ENCODE measurements at regions not wholly inside any gene's neighbourhood (a gene's known extent, or its start where the extent isn't known, plus 50 kb on each side); places are given as distances from the start of the nearest gene placed in this dataset.

GRCh38 chr2:122471753-122472152, 716.3 kb downstream of the TSN start:
- Histone ChIP-seq H3K9ac (no peak overlapping the region), H3K9me2 (ENCODE audit: insufficient read depth) (no peaks in the 10 kb centered on the region), H3F3A (ENCODE audit: insufficient read depth) (no peaks in the 10 kb centered on the region), H2AFZ (no peak overlapping the region), H4K20me1 (ENCODE audit: insufficient read depth) (no peaks in the 10 kb centered on the region), H3K4me3 (no peak overlapping the region), H3K27me3 (replicated peaks; ENCODE audit: insufficient read depth) (no peaks in the 10 kb centered on the region), H3K9me3 (ENCODE audit: low read depth) (no peaks in the 10 kb centered on the region), H3K79me2 (ENCODE audit: insufficient read depth) (no peaks in the 10 kb centered on the region), H3K27ac (no peak overlapping the region), H3K36me3 (ENCODE audit: low read depth) (no peaks in the 10 kb centered on the region), H3K4me1 (ENCODE audit: insufficient read depth) (no peaks in the 10 kb centered on the region), H3K4me2 (ENCODE audit: unreplicated experiment) (no peak overlapping the region)
- no peak for TF ChIP-seq EZH2phosphoT487 (IDR thresholded peaks at IDR 0.05; ENCODE audit: insufficient read depth, low read depth)
- TF ChIP-seq EZH2 (IDR thresholded peaks at IDR 0.05; ENCODE audit: insufficient read depth, poor library complexity, severe bottlenecking) = no peak
- no peak for DNase-seq
- in situ Hi-C loops (cut with MboI) = no loop called here

DNA sequence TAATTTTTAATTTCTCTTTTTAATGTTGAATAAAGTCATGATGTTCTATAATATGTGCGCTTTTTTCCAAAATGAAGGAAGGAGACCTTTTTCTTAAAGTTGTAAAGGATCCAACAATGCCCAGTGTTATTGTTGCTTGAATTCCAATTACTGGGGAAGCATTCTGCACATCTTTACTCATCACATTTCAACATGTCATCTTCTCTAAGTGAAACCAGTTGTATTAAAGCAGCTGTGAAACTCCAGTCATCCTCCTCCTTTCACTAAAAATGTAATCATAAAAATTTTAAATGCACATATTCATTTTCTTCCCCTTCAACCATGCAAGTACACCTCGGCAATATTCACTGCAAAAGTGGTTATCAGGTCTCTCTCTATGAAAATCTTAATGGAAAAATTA, 722.7 kb downstream of the TSN start:
- Histone ChIP-seq H2AFZ (no peak overlapping the region), H4K20me1 (ENCODE audit: insufficient read depth) (no peaks in the 10 kb centered on the region), H3K9me2 (ENCODE audit: insufficient read depth) (no peaks in the 10 kb centered on the region), H3F3A (ENCODE audit: insufficient read depth) (peaks cover 9% of the 10 kb centered on the region; the same call in 1 of the 2 replicates), H3K9me3 (ENCODE audit: low read depth) (no peaks in the 10 kb centered on the region), H3K36me3 (ENCODE audit: low read depth) (no peaks in the 10 kb centered on the region), H3K9ac (no peak overlapping the region), H3K79me2 (ENCODE audit: insufficient read depth) (no peaks in the 10 kb centered on the region), H3K4me1 (ENCODE audit: insufficient read depth) (peaks cover 8% of the 10 kb centered on the region), H3K4me3 (peak overlapping the region; percentile 43), H3K27me3 (replicated peaks; ENCODE audit: insufficient read depth) (no peaks in the 10 kb centered on the region), H3K27ac (no peak overlapping the region; the same call in 1 of the 2 replicates), H3K4me2 (ENCODE audit: unreplicated experiment) (peak overlapping the region; percentile 28)
- TF ChIP-seq EZH2phosphoT487 (IDR thresholded peaks at IDR 0.05; ENCODE audit: insufficient read depth, low read depth) = 0 out of 2 replicates have a peak, but pooled peaks have one; percentile 52
- no peak for TF ChIP-seq EZH2 (IDR thresholded peaks at IDR 0.05; ENCODE audit: insufficient read depth, poor library complexity, severe bottlenecking)
- DNase-seq = peak; percentile 59
- in situ Hi-C loops (cut with MboI) = no loop called here
- WGBS, 2 experiments (ENCODE audit: low coverage in 1 of 2, low lambda C conversion rate in 2 of 2, missing lambda C conversion rate in 2 of 2) = 0 to 4% methylated on average over 2 of the region's 2 CpGs

GRCh38 chr2:122478771-122479170, 723.3 kb downstream of the TSN start:
- Histone ChIP-seq H3K4me3 (peak overlapping the region; percentile 43), H3K9me3 (ENCODE audit: low read depth) (no peaks in the 10 kb centered on the region), H4K20me1 (ENCODE audit: insufficient read depth) (no peaks in the 10 kb centered on the region), H3K4me2 (ENCODE audit: unreplicated experiment) (peak overlapping the region; percentile 28), H3K9me2 (ENCODE audit: insufficient read depth) (no peaks in the 10 kb centered on the region), H3F3A (ENCODE audit: insufficient read depth) (peaks cover 9% of the 10 kb centered on the region; the same call in 1 of the 2 replicates), H3K36me3 (ENCODE audit: low read depth) (no peaks in the 10 kb centered on the region), H3K4me1 (ENCODE audit: insufficient read depth) (peaks cover 8% of the 10 kb centered on the region), H3K27me3 (replicated peaks; ENCODE audit: insufficient read depth) (no peaks in the 10 kb centered on the region), H3K9ac (no peak overlapping the region), H3K79me2 (ENCODE audit: insufficient read depth) (no peaks in the 10 kb centered on the region), H2AFZ (no peak overlapping the region), H3K27ac (no peak overlapping the region; the same call in 1 of the 2 replicates)
- no peak for TF ChIP-seq EZH2phosphoT487 (IDR thresholded peaks at IDR 0.05; ENCODE audit: insufficient read depth, low read depth)
- no peak for TF ChIP-seq EZH2 (IDR thresholded peaks at IDR 0.05; ENCODE audit: insufficient read depth, poor library complexity, severe bottlenecking)
- in situ Hi-C loops (cut with MboI) = no loop called here
- WGBS, 2 experiments (ENCODE audit: low coverage in 1 of 2, low lambda C conversion rate in 2 of 2, missing lambda C conversion rate in 2 of 2) = 0 to 5% methylated on average over 2 of the region's 2 CpGs
- peak; percentile 40 for DNase-seq

DNA sequence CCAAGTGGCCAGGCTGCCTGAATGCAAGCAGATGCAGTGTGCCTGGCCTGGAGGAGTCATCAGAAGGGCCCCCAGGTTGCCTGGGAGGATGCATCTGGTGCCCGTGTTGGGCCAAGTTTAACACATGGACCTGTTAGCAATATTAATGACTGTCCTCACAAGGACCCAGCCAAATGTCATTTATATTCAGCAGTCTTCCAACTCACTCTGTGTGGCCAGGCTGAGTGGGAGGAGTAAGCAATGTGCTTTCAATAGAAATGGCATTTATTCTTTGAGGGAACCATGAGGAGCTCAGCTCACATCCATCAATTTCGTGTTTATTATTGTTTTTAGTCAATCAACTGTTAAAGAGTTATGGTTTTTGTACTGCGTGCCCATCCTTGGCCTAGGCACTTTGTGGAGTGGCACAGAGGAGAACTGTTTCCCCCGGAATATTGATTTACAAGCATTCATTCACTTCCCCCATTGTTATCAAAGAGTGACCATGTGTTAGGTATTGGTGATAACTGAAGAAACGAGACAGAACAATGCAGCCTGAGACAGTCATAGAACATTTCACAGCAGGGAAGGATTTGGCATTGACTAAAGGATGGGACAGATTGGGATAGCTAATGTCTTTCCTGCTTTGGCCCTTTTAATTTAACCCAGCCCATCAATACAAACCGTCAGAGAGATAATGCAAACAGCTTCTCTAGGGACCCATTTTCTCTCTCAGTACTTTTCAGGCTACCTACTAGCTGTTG, 725.2 kb downstream of the TSN start:
- TF ChIP-seq EZH2 (IDR thresholded peaks at IDR 0.05; ENCODE audit: insufficient read depth, poor library complexity, severe bottlenecking) (no peak), EZH2phosphoT487 (IDR thresholded peaks at IDR 0.05; ENCODE audit: insufficient read depth, low read depth) (no peak)
- peaks cover 9% of the 10 kb centered on the region; the same call in 1 of the 2 replicates for H3F3A ChIP-seq (ENCODE audit: insufficient read depth)
- 17 to 20% methylated on average over 6 of the region's 6 CpGs for WGBS, 2 experiments (ENCODE audit: low coverage in 1 of 2, low lambda C conversion rate in 2 of 2, missing lambda C conversion rate in 2 of 2)
- H4K20me1 ChIP-seq (ENCODE audit: insufficient read depth) = no peaks in the 10 kb centered on the region
- no peak for DNase-seq
- no peak overlapping the region for H3K4me2 ChIP-seq (ENCODE audit: unreplicated experiment)
- H3K9ac ChIP-seq = no peak overlapping the region
- no peak overlapping the region for H2AFZ ChIP-seq
- H3K27me3 ChIP-seq (replicated peaks; ENCODE audit: insufficient read depth) = no peaks in the 10 kb centered on the region
- in situ Hi-C loops (cut with MboI) = no loop called here
- H3K27ac ChIP-seq = no peak overlapping the region
- H3K4me3 ChIP-seq = no peak overlapping the region
- no peaks in the 10 kb centered on the region for H3K9me2 ChIP-seq (ENCODE audit: insufficient read depth)
- H3K36me3 ChIP-seq (ENCODE audit: low read depth) = no peaks in the 10 kb centered on the region
- peaks cover 8% of the 10 kb centered on the region for H3K4me1 ChIP-seq (ENCODE audit: insufficient read depth)
- H3K9me3 ChIP-seq (ENCODE audit: low read depth) = no peaks in the 10 kb centered on the region
- H3K79me2 ChIP-seq (ENCODE audit: insufficient read depth) = no peaks in the 10 kb centered on the region
